Tibial nerve (tissue), 4 donors: ENCODE measurements at regions not wholly inside any gene's neighbourhood (a gene's known extent, or its start where the extent isn't known, plus 50 kb on each side); places are given as distances from the start of the nearest gene placed in this dataset.

ENCODE experiments used
- EP300 ChIP-seq, 2 donors: sonication (generic); formaldehyde crosslinking; IDR thresholded peaks; one replicate each; pipeline ENCODE4 v1.6.1; 2017; ENCODE audit warnings: antibody characterized with exemption in 2 of 2, mild to moderate bottlenecking in 1 of 2
- POLR2A ChIP-seq, 2 donors: fragments of 450-650 bp; IDR thresholded peaks; one replicate each; pipeline ENCODE4 v1.6.1; 2017; ENCODE audit warnings: antibody characterized with exemption in 2 of 2, mild to moderate bottlenecking in 2 of 2, moderate library complexity in 2 of 2
- TF ChIP-seq, protein P1 (sequence below), 5 experiments: fragments of 200-600 bp in 3 of 5; fragments of 450-650 bp in 2 of 5; sonication (generic) in 3 of 5; IDR thresholded peaks; one replicate each; pipeline ENCODE4 v1.5.1; 2016 to 2019; ENCODE audit warnings: antibody characterized with exemption in 5 of 5, mild to moderate bottlenecking in 3 of 5, moderate library complexity in 2 of 5

DNA sequence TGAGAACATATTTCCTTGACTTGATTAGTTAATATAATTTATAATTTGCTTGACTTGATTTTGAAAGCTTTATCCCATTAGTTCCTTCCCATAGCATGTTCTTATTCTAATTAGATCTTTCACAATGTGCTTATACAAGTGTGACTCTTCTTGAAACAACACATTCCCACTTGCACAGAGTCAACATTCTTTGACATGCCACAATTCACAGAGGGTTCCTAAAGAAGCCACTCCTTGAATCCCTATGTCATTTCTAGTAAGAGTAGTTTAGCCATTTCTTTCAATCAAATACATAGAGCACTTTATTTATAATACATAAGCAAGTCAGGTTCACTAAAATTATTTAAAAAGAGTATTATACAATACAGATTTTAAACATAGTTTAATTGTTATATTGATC is 228.9 kb upstream of the GRID2 start:
- TF ChIP-seq, protein P1, sequence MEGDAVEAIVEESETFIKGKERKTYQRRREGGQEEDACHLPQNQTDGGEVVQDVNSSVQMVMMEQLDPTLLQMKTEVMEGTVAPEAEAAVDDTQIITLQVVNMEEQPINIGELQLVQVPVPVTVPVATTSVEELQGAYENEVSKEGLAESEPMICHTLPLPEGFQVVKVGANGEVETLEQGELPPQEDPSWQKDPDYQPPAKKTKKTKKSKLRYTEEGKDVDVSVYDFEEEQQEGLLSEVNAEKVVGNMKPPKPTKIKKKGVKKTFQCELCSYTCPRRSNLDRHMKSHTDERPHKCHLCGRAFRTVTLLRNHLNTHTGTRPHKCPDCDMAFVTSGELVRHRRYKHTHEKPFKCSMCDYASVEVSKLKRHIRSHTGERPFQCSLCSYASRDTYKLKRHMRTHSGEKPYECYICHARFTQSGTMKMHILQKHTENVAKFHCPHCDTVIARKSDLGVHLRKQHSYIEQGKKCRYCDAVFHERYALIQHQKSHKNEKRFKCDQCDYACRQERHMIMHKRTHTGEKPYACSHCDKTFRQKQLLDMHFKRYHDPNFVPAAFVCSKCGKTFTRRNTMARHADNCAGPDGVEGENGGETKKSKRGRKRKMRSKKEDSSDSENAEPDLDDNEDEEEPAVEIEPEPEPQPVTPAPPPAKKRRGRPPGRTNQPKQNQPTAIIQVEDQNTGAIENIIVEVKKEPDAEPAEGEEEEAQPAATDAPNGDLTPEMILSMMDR (IDR thresholded peaks at IDR 0.05): no peak
- TF ChIP-seq EP300 (IDR thresholded peaks at IDR 0.05) (no peak), POLR2A (IDR thresholded peaks at IDR 0.05) (no peak)
